Heart left ventricle (tissue), 16 donors: ENCODE measurements at regions not wholly inside any gene's neighbourhood (a gene's known extent, or its start where the extent isn't known, plus 50 kb on each side); places are given as distances from the start of the nearest gene placed in this dataset.

ENCODE experiments used
- ATAC-seq, 4 donors: fragments of 200-7000 bp; cut with Tn5 transposase; one replicate each; pipeline ENCODE4 v1.9.1; 2020 to 2022; ENCODE audit warnings: moderate library complexity in 4 of 4, mild to moderate bottlenecking in 3 of 4, moderate number of reproducible peaks in 1 of 4
- DNase-seq, 5 donors: peaks; one replicate each; pipeline ENCODE4 v3.0.0-alpha.2; 2020
- H3K27ac ChIP-seq, 12 donors: fragments of 200-600 bp; sonication (generic) in 4 of 12; one replicate each; pipeline versions ENCODE4 v1.5.0 to v1.8.0; 2016 to 2022; ENCODE audit warnings: mild to moderate bottlenecking in 2 of 12
- H3K27me3 ChIP-seq, 9 donors: fragments of 200-600 bp; sonication (generic) in 2 of 9; one replicate each; pipeline versions ENCODE4 v1.5.1 to v1.8.0; 2016 to 2022; ENCODE audit warnings: mild to moderate bottlenecking in 3 of 9
- H3K36me3 ChIP-seq, 9 donors: fragments of 200-600 bp; sonication (generic) in 2 of 9; one replicate each; pipeline versions ENCODE4 v1.5.0 to v1.8.0; 2018 to 2022; ENCODE audit warnings: mild to moderate bottlenecking in 2 of 9
- H3K4me1 ChIP-seq, 12 donors: fragments of 200-600 bp; sonication (generic) in 4 of 12; one replicate each; pipeline versions ENCODE4 v1.5.0 to v1.8.0; 2016 to 2022; ENCODE audit warnings: mild to moderate bottlenecking in 3 of 12
- H3K4me3 ChIP-seq, 12 donors: fragments of 200-600 bp; sonication (generic) in 4 of 12; one replicate each; pipeline versions ENCODE4 v1.5.0 to v1.8.0; 2017 to 2022; ENCODE audit warnings: mild to moderate bottlenecking in 9 of 12, moderate library complexity in 4 of 12
- H3K9me3 ChIP-seq, 12 donors: fragments of 200-600 bp; sonication (generic) in 4 of 12; one replicate each; pipeline versions ENCODE4 v1.5.0 to v1.8.0; 2016 to 2022; ENCODE audit warnings: mild to moderate bottlenecking in 1 of 12
- CTCF ChIP-seq, 12 donors: fragments of 200-600 bp; sonication (generic) in 4 of 12; IDR thresholded peaks; one replicate each; pipeline versions ENCODE4 v1.5.0 to v1.8.0; 2018 to 2022; ENCODE audit warnings: antibody characterized with exemption in 12 of 12, mild to moderate bottlenecking in 5 of 12
- POLR2A ChIP-seq, 2 donors: fragments of 450-650 bp; IDR thresholded peaks; one replicate each; pipeline ENCODE4 v1.6.1; 2017; ENCODE audit warnings: antibody characterized with exemption in 2 of 2, mild to moderate bottlenecking in 2 of 2, moderate library complexity in 2 of 2
- WGBS, 4 donors: extraction: QIAGEN DNeasy Blood & Tissue Kit in 2 of 4; methylation state at CpG; one replicate each; pipeline versions ENCODE4 v1.1.5 to v1.1.7; 2013 to 2018; 5-methylcytosine and 5-hydroxymethylcytosine counted together
- intact Hi-C, 10 donors: fragments of 100-400 bp; cut with DNase I; formaldehyde crosslinking; loops; one replicate each; pipeline versions ENCODE4 v1.11.1 to v1.14.2; 2022
- donor health status: ischemic (EF 13 %, LVEDD 7.1; RV severe dilation, severe dysfunction).
- donor health status: healthy with polysubstance abuse.
- donor health status: DM: no; HTN: yes; CAD: no.
- donor health status: DM: no; HTN: no; CAD: no.
- donor health status: ischemic (EF 25% LVEDD 6.9; RV normal size, moderate dysfunction).
- donor health status: ischemic (EF 25% LVEDD 5.7; RV mildly dilated, moderate dysfunction).
- donor health status: healthy.
- donor health status: DM: yes; HTN: yes; CAD: no.
- donor health status: ischemic (EF 35%, LVEDD 5.7; RV mildly dilated, moderate dysfunction).
- donor health status: nonischemic (EF 11% LVEDD 7.7; RV severe dilation, severe dysfunction).
- donor health status: DM: yes; HTN: yes; CAD: no.
- donor health status: PGD.
- donor health status: ischemic (EF 29% LVEDD 5.4; RV normal size, mild dysfunction).
- donor health status: nonischemic (EF 23%, LVEDD 6.1; RV moderate dilation, normal function).

- H3K4me3 ChIP-seq = no peak overlapping the region
- DNase-seq (no peak), ATAC-seq (no peak)
- H3K9me3 ChIP-seq = peaks cover 0 to 5% (median 0%) of the 10 kb centered on the region in 12 donors
- no peaks in the 10 kb centered on the region for H3K27me3 ChIP-seq
- no peak overlapping the region for H3K27ac ChIP-seq
- H3K4me1 ChIP-seq = peaks cover 0 to 4% (median 0%) of the 10 kb centered on the region in 12 donors
- H3K36me3 ChIP-seq = no peaks in the 10 kb centered on the region
- intact Hi-C loops = no loop called here
- WGBS, 4 donors = 85 to 95% (median 88%) methylated on average over 4 of the region's 4 CpGs
- TF ChIP-seq POLR2A (IDR thresholded peaks at IDR 0.05) = no peak
- no peak for TF ChIP-seq CTCF (IDR thresholded peaks at IDR 0.05)
These were observed 70.2 kb downstream of the PERP start for GRCh38 chr6:138037009-138037504.

GRCh38 chr6:138038142-138038870, 68.9 kb downstream of the PERP start:
- DNase-seq (no peak), ATAC-seq (no peak)
- Histone ChIP-seq H3K36me3 (no peaks in the 10 kb centered on the region), H3K27me3 (no peaks in the 10 kb centered on the region), H3K4me3 (no peak overlapping the region), H3K9me3 (peaks cover 0 to 16% (median 0%) of the 10 kb centered on the region in 12 donors), H3K27ac (no peak overlapping the region), H3K4me1 (no peaks in the 10 kb centered on the region)
- WGBS, 4 donors = 91 to 95% (median 93%) methylated on average over 7 of the region's 7 CpGs
- TF ChIP-seq POLR2A (IDR thresholded peaks at IDR 0.05) (no peak), CTCF (IDR thresholded peaks at IDR 0.05) (no peak)
- intact Hi-C loops = no loop called here
